Tibial nerve (tissue), 4 donors: ENCODE measurements at regions not wholly inside any gene's neighbourhood (a gene's known extent, or its start where the extent isn't known, plus 50 kb on each side); places are given as distances from the start of the nearest gene placed in this dataset.
"Not testable (repeated sequence)": the region's sequence is repeated elsewhere in the genome, so short reads cannot be mapped to it uniquely, and the experiment has no call there.

ENCODE experiments used
- DNase-seq, 2 donors: peaks; one replicate each; pipeline ENCODE4 v3.0.0-alpha.2; 2019; ENCODE audit warnings: low spot score in 2 of 2
- H3K27ac ChIP-seq, 4 donors: fragments of 200-600 bp; sonication (generic) in 3 of 4; one replicate each; pipeline ENCODE4 v1.5.1; 2017 to 2019; ENCODE audit warnings: mild to moderate bottlenecking in 1 of 4
- H3K27me3 ChIP-seq, 2 donors: fragments of 200-600 bp; sonication (generic) in 1 of 2; one replicate each; pipeline versions ENCODE4 v1.5.1 to v1.6.0; 2017 to 2019
- H3K36me3 ChIP-seq, 3 donors: fragments of 200-600 bp; sonication (generic); one replicate each; pipeline ENCODE4 v1.5.1; 2018 to 2019
- H3K4me1 ChIP-seq, 4 donors: fragments of 200-600 bp; sonication (generic) in 3 of 4; one replicate each; pipeline ENCODE4 v1.5.1; 2017 to 2019
- H3K4me3 ChIP-seq, 4 donors: fragments of 200-600 bp; sonication (generic) in 3 of 4; one replicate each; pipeline ENCODE4 v1.5.1; 2017 to 2019; ENCODE audit warnings: mild to moderate bottlenecking in 1 of 4, moderate library complexity in 1 of 4
- H3K9me3 ChIP-seq, 4 donors: fragments of 200-600 bp; sonication (generic) in 3 of 4; one replicate each; pipeline ENCODE4 v1.5.1; 2017 to 2019
- EP300 ChIP-seq, 2 donors: sonication (generic); formaldehyde crosslinking; IDR thresholded peaks; one replicate each; pipeline ENCODE4 v1.6.1; 2017; ENCODE audit warnings: antibody characterized with exemption in 2 of 2, mild to moderate bottlenecking in 1 of 2
- POLR2A ChIP-seq, 2 donors: fragments of 450-650 bp; IDR thresholded peaks; one replicate each; pipeline ENCODE4 v1.6.1; 2017; ENCODE audit warnings: antibody characterized with exemption in 2 of 2, mild to moderate bottlenecking in 2 of 2, moderate library complexity in 2 of 2
- WGBS, 2 donors: methylation state at CpG; one replicate each; pipeline ENCODE4 v1.1.5; 2018; 5-methylcytosine and 5-hydroxymethylcytosine counted together
- TF ChIP-seq, protein P1 (sequence below), 5 experiments: fragments of 200-600 bp in 3 of 5; fragments of 450-650 bp in 2 of 5; sonication (generic) in 3 of 5; IDR thresholded peaks; one replicate each; pipeline ENCODE4 v1.5.1; 2016 to 2019; ENCODE audit warnings: antibody characterized with exemption in 5 of 5, mild to moderate bottlenecking in 3 of 5, moderate library complexity in 2 of 5

DNA sequence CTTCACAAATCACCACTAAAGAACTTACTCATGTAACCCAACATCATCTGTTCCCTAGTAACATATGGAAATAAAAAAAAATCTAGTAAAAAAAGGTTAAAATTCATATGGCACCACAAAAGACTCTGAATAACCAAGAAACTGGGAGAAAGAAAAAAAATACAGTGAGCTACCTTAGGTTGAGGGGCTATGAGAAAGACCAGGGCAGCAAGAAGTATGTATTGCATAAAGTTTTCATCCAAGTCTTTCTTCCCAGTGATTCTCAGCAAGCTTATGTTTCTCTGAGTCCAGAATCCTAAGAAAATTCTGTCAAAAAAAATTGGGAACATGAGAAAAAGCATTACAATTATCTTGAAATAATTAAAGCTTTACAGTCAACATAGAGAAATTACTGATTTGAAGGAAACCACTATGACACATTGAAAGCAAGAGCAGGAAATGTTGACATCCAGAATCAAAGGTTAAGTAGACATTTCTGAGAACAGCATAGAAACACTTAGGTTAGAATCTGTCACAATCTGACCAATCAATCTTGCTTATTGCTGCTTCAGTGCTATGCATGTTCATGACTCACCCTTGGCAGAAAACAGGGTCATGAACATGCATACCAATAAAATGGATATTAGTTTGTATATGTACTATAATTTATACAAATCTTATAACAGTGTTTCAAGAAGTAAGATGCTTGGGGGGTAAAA, 494.0 kb upstream of the POT1 start:
- no peak for DNase-seq
- H3K4me3 ChIP-seq: no peak overlapping the region

DNA sequence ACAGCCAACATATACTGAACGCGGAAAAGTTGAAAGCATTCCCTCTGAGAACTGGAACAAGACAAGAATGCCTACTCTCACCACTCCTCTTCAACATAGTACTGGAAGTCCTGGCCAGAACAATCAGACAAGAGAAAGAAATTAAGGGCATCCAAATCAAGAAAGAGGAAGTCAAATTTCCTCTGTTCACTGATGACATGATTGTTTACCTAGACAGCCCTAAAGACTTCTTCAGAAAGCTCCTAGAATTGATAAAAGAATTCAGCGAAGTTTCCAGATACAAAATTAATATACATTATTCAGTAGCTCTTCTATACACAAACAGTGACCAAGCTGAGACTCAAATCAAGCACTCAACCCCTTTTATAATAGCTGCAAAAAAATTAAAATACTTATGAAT, 491.8 kb upstream of the POT1 start:
- H3K36me3 ChIP-seq, H3K4me3 ChIP-seq, H3K27me3 ChIP-seq, H3K4me1 ChIP-seq, H3K27ac ChIP-seq, DNase-seq: not testable (repeated sequence)
- WGBS, 2 donors: 74 to 88% methylated on average over 3 of the region's 3 CpGs
- peaks cover 0 to 13% (median 0%) of the 10 kb centered on the region in 4 donors for H3K9me3 ChIP-seq

More for the DNA sequence above, 494.0 kb upstream of the POT1 start:
- Histone ChIP-seq H3K27me3 (no peaks in the 10 kb centered on the region), H3K9me3 (peaks cover 0 to 8% (median 0%) of the 10 kb centered on the region in 4 donors), H3K36me3 (no peaks in the 10 kb centered on the region), H3K27ac (peak overlapping the region in 1 of 4 donors; percentile 23), H3K4me1 (no peaks in the 10 kb centered on the region)
- TF ChIP-seq EP300 (IDR thresholded peaks at IDR 0.05) (no peak), POLR2A (IDR thresholded peaks at IDR 0.05) (no peak)
- TF ChIP-seq, protein P1, sequence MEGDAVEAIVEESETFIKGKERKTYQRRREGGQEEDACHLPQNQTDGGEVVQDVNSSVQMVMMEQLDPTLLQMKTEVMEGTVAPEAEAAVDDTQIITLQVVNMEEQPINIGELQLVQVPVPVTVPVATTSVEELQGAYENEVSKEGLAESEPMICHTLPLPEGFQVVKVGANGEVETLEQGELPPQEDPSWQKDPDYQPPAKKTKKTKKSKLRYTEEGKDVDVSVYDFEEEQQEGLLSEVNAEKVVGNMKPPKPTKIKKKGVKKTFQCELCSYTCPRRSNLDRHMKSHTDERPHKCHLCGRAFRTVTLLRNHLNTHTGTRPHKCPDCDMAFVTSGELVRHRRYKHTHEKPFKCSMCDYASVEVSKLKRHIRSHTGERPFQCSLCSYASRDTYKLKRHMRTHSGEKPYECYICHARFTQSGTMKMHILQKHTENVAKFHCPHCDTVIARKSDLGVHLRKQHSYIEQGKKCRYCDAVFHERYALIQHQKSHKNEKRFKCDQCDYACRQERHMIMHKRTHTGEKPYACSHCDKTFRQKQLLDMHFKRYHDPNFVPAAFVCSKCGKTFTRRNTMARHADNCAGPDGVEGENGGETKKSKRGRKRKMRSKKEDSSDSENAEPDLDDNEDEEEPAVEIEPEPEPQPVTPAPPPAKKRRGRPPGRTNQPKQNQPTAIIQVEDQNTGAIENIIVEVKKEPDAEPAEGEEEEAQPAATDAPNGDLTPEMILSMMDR (IDR thresholded peaks at IDR 0.05): no peak

- H3K36me3 ChIP-seq: no peaks in the 10 kb centered on the region
- no peak overlapping the region for H3K27ac ChIP-seq
- 85% methylated on average over 2 of the region's 2 CpGs for WGBS, 2 donors
- no peaks in the 10 kb centered on the region for H3K4me1 ChIP-seq
- TF ChIP-seq, protein P1 (IDR thresholded peaks at IDR 0.05): no peak
- TF ChIP-seq EP300 (IDR thresholded peaks at IDR 0.05): no peak
- no peak for TF ChIP-seq POLR2A (IDR thresholded peaks at IDR 0.05)
- no peak overlapping the region for H3K4me3 ChIP-seq
- peaks cover 0 to under 1% (median 0%) of the 10 kb centered on the region in 4 donors for H3K9me3 ChIP-seq
- H3K27me3 ChIP-seq: no peaks in the 10 kb centered on the region
- no peak for DNase-seq
Measured at GRCh38 chr7:125412890-125413665, 483.5 kb upstream of the POT1 start.

DNA sequence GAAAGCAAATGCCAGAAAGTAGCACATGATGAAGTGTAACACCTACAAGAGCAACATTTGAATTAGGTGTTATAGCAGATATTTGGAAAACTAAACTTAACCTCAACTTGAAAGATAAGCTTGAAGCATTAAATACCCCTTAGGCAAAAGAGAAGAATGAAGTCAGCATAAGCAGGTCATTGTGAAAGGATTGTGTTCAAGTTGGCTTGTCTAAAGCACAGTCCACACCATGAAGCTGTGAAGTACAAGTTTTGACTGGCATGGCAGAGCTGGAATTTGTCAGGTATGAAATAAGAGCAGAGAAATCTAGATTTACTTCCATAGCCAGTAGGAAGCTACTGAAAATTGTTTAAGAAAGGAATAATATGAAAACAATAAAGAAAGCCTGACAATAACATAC, 480.3 kb upstream of the POT1 start:
- no peaks in the 10 kb centered on the region for H3K27me3 ChIP-seq
- no peak overlapping the region for H3K27ac ChIP-seq
- no peak for DNase-seq
- no peaks in the 10 kb centered on the region for H3K36me3 ChIP-seq
- no peaks in the 10 kb centered on the region for H3K9me3 ChIP-seq
- H3K4me3 ChIP-seq: no peak overlapping the region
- no peaks in the 10 kb centered on the region for H3K4me1 ChIP-seq
- TF ChIP-seq POLR2A (IDR thresholded peaks at IDR 0.05) (no peak), EP300 (IDR thresholded peaks at IDR 0.05) (no peak)
- TF ChIP-seq, protein P1 (IDR thresholded peaks at IDR 0.05): no peak

GRCh38 chr7:125406111-125406510, 476.5 kb upstream of the POT1 start:
- H3K36me3 ChIP-seq: no peaks in the 10 kb centered on the region
- H3K9me3 ChIP-seq: no peaks in the 10 kb centered on the region
- no peak overlapping the region for H3K4me3 ChIP-seq
- TF ChIP-seq EP300 (IDR thresholded peaks at IDR 0.05) (no peak), POLR2A (IDR thresholded peaks at IDR 0.05) (no peak)
- TF ChIP-seq, protein P1 (IDR thresholded peaks at IDR 0.05): no peak
- WGBS, 2 donors: 28 to 38% methylated on average over 1 of the region's 1 CpG
- H3K27ac ChIP-seq: no peak overlapping the region
- no peaks in the 10 kb centered on the region for H3K4me1 ChIP-seq
- DNase-seq: no peak
- H3K27me3 ChIP-seq: no peaks in the 10 kb centered on the region
